Glomerular endothelial cell (primary cell): ENCODE measurements at regions not wholly inside any gene's neighbourhood (a gene's known extent, or its start where the extent isn't known, plus 50 kb on each side); places are given as distances from the start of the nearest gene placed in this dataset.
"Not testable (repeated sequence)": the region's sequence is repeated elsewhere in the genome, so short reads cannot be mapped to it uniquely, and the experiment has no call there.

Source experiments
- DNase-seq: peaks from one replicate; pipeline ENCODE4 v3.0.0-alpha.2; 2011; ENCODE audit warnings: low read depth, low spot score; ENCODE audit errors: extremely low read depth

GRCh38 chr7:16267953-16268820, 153.2 kb downstream of the CRPPA start:
- DNase-seq, result no peak

- DNase-seq, result no peak
Measured at GRCh38 chr7:16266877-16267276, 154.5 kb downstream of the CRPPA start.

- not testable (repeated sequence) for DNase-seq
Measured at GRCh38 chr7:16266470-16266869, 154.9 kb downstream of the CRPPA start.

GRCh38 chr7:16265863-16266458, 155.4 kb downstream of the CRPPA start:
- DNase-seq, result no peak

GRCh38 chr7:16264823-16265804, 156.2 kb downstream of the CRPPA start:
- DNase-seq, result no peak

GRCh38 chr7:16264036-16264819, 157.1 kb downstream of the CRPPA start:
- DNase-seq, result no peak

- not testable (repeated sequence) for DNase-seq
Measured at GRCh38 chr7:16263377-16263776, 158.0 kb downstream of the CRPPA start.

GRCh38 chr7:16261654-16262053, 159.7 kb downstream of the CRPPA start:
- no peak for DNase-seq

GRCh38 chr7:16261100-16261499, 160.2 kb downstream of the CRPPA start:
- DNase-seq, result no peak

- no peak for DNase-seq
Measured at GRCh38 chr7:16260236-16260728, 161.1 kb downstream of the CRPPA start.

- not testable (repeated sequence) for DNase-seq
Measured at GRCh38 chr7:16256419-16256818, 164.9 kb downstream of the CRPPA start.

- DNase-seq, result not testable (repeated sequence)
Measured at GRCh38 chr7:16255952-16256351, 165.4 kb downstream of the CRPPA start.

GRCh38 chr7:16250655-16251054, 170.7 kb downstream of the CRPPA start:
- not testable (repeated sequence) for DNase-seq

GRCh38 chr7:16249204-16249603, 172.1 kb downstream of the CRPPA start:
- DNase-seq, result not testable (repeated sequence)

GRCh38 chr7:16248556-16248955, 172.8 kb downstream of the CRPPA start:
- not testable (repeated sequence) for DNase-seq

- DNase-seq, result no peak
Measured at GRCh38 chr7:16244469-16244868, 176.9 kb downstream of the CRPPA start.

GRCh38 chr7:16242920-16243319, 178.4 kb downstream of the CRPPA start:
- DNase-seq, result no peak

GRCh38 chr7:16241017-16241416, 180.3 kb downstream of the CRPPA start:
- DNase-seq, result no peak

GRCh38 chr7:16236381-16236780, 185.0 kb downstream of the CRPPA start:
- no peak for DNase-seq
